ENCODE measurements at regions not wholly inside any gene's neighbourhood (a gene's known extent, or its start where the extent isn't known, plus 50 kb on each side); places are given as distances from the start of the nearest gene placed in this dataset.

GRCh38 chr13:59497621-59498247 is 666.0 kb downstream of the DIAPH3 start:
- TF ChIP-seq POLR2AphosphoS5 (IDR thresholded peaks at IDR 0.05; ENCODE audit: low read depth, low read length) (no peak), REST (IDR thresholded peaks at IDR 0.05; ENCODE audit: insufficient read depth in 1 of 2, low read depth in 2 of 2, low read length in 2 of 2) (no peak), FOXP2 (optimal IDR thresholded peaks at IDR 0.05; ENCODE audit: borderline replicate concordance, extremely low read depth, extremely low read length, insufficient read depth) (no peak)
